Fibroblast of villous mesenchyme (primary cell): ENCODE measurements at regions not wholly inside any gene's neighbourhood (a gene's known extent, or its start where the extent isn't known, plus 50 kb on each side); places are given as distances from the start of the nearest gene placed in this dataset.

Source experiments
- DNase-seq: peaks from one replicate; pipeline ENCODE4 v3.0.0-alpha.2; 2010; ENCODE audit warnings: low read depth
- H3K4me3 ChIP-seq: 2 replicates; pipeline ENCODE4 v1.5.1; 2011; ENCODE audit warnings: low read depth, mild to moderate bottlenecking, low read length
- TF ChIP-seq, protein P1 (sequence below): IDR thresholded peaks from 2 replicates; pipeline ENCODE4 v1.5.1; 2012; ENCODE audit warnings: low read depth, mild to moderate bottlenecking, low read length; ENCODE audit not compliant: insufficient read depth

- TF ChIP-seq, protein P1, sequence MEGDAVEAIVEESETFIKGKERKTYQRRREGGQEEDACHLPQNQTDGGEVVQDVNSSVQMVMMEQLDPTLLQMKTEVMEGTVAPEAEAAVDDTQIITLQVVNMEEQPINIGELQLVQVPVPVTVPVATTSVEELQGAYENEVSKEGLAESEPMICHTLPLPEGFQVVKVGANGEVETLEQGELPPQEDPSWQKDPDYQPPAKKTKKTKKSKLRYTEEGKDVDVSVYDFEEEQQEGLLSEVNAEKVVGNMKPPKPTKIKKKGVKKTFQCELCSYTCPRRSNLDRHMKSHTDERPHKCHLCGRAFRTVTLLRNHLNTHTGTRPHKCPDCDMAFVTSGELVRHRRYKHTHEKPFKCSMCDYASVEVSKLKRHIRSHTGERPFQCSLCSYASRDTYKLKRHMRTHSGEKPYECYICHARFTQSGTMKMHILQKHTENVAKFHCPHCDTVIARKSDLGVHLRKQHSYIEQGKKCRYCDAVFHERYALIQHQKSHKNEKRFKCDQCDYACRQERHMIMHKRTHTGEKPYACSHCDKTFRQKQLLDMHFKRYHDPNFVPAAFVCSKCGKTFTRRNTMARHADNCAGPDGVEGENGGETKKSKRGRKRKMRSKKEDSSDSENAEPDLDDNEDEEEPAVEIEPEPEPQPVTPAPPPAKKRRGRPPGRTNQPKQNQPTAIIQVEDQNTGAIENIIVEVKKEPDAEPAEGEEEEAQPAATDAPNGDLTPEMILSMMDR: no peak
- DNase-seq: no peak
- H3K4me3 ChIP-seq: no peak overlapping the region
Observed at GRCh38 chr5:155935723-155936122, 391.2 kb upstream of the SGCD start.

- TF ChIP-seq, protein P1: no peak
- no peak for DNase-seq
- no peak overlapping the region for H3K4me3 ChIP-seq
Observed at GRCh38 chr5:155936520-155937406, 390.2 kb upstream of the SGCD start.

- TF ChIP-seq, protein P1: no peak
- DNase-seq: no peak
- no peak overlapping the region for H3K4me3 ChIP-seq
Observed at GRCh38 chr5:155938051-155938450, 388.9 kb upstream of the SGCD start.

DNA sequence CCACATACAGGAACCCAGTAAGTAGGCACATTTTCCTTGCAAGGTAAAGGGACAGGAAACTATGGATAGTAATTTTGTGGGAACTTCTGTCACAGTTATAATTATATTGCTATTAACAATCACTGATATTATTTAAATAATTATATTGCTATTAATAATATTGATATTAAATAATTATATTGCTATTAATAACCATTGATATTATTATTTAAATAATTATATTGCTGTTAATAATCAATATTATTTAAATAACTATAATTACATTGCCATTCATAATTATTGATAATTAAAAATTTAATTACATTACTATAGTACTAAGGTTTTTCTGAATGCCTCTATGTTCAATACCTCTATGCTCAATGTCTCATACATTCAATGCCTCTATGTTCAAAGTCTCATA lies 385.6 kb upstream of the SGCD start:
- DNase-seq: no peak
- TF ChIP-seq, protein P1: no peak
- H3K4me3 ChIP-seq: no peak overlapping the region

- TF ChIP-seq, protein P1: peak; percentile 66
- no peak overlapping the region for H3K4me3 ChIP-seq
- peak; percentile 38 for DNase-seq
Observed at GRCh38 chr5:155943516-155944407, 383.2 kb upstream of the SGCD start.

DNA sequence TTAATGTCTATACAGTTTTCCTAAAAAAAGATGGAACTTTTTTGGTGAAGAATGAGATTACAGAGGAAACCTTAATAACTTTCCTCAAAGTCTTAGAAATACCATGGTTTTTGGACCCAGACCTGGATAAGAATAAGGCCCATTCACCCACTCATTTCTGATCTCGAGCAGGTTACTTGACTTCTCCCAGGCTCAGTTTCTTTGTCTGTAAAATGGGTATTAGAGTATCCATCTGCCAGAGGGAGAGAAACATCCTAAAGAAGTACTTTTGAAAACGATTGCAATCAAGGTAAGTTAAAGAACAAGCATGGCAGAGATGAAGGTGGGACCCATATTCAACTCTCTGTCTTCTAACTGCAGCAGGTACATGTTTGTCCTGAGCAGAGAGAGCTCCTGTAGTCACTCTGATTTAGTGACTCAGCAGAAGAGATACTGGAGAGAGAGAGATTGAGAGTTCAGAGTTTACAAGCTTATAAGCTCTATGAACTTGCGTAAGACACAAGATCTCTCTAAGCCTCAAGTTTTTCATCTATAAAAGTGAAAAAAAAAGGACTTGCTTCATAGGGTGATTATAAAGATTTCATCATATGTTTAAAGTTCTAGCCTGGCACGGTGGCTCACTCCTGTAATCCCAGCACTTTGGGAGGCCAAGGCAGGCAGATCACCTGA lies 379.4 kb upstream of the SGCD start:
- TF ChIP-seq, protein P1: no peak
- DNase-seq: no peak
- no peak overlapping the region for H3K4me3 ChIP-seq
